K562 (cell line): ENCODE measurements at regions not wholly inside any gene's neighbourhood (a gene's known extent, or its start where the extent isn't known, plus 50 kb on each side); places are given as distances from the start of the nearest gene placed in this dataset.

ENCODE experiments used
- ATAC-seq: fragments of 200-7000 bp; cut with Tn5 transposase; 3 replicates; pipeline ENCODE4 v1.9.1; 2020; ENCODE audit warnings: moderate library complexity
- BruUV-seq: library from RNA; stranded (reverse); fragments of 400-500 nt; replicated peaks from 2 replicates; lab custom pipeline; 2021; lab: Mats Ljungman, UMichigan
- CTCF ChIA-PET: fragments of 300-600 bp; formaldehyde crosslinking; extraction: SDS; loops from one replicate; lab custom pipeline; 2021; ENCODE audit warnings: low intra/inter-chr PET ratio; lab: Yijun Ruan, JAX
- POLR2A ChIA-PET: fragments of 300-600, 350-650 bp; sonication (Branson Sonifier 250); formaldehyde crosslinking; extraction: SDS; loops from one replicate; lab custom pipeline; 2021; ENCODE audit warnings: antibody characterized with exemption, inconsistent platforms; lab: Yijun Ruan, JAX
- DNase-seq, 4 experiments: peaks; one replicate each; pipeline versions ENCODE4 v3.0.0 to v3.0.0-alpha.2; 2011 to 2018; ENCODE audit warnings: low spot score in 3 of 4, mixed read lengths in 3 of 4; ENCODE audit errors: extremely low read depth in 1 of 4
- FAIRE-seq: peaks from 2 replicates; lab custom pipeline; 2011; peaks lifted over from hg19 to GRCh38; lab: Jason Lieb, UNC
- H2AFZ ChIP-seq: 2 replicates; pipeline ENCODE4 v1.6.0; 2011; ENCODE audit warnings: low read depth, low read length, control low read depth, inconsistent platforms
- H3K27ac ChIP-seq: fragments of 200-600 bp; 3 replicates; pipeline ENCODE4 v1.8.0; 2011; ENCODE audit warnings: low read depth, mild to moderate bottlenecking, control low read depth, inconsistent platforms, low read length, moderate library complexity, mixed read lengths; ENCODE audit errors: extremely low read depth
- H3K27me3 ChIP-seq, 2 experiments: fragments of 300-600 bp in 1 of 2; 2 replicates in 1 of 2; 3 replicates in 1 of 2; pipeline versions ENCODE4 v1.6.0 to v1.8.0; 2011; ENCODE audit warnings: inconsistent platforms in 2 of 2, low read length in 2 of 2, mild to moderate bottlenecking in 1 of 2, mixed read lengths in 1 of 2, moderate library complexity in 1 of 2; ENCODE audit not compliant: control insufficient read depth in 2 of 2, insufficient read depth in 2 of 2
- H3K36me3 ChIP-seq: fragments of 300-600 bp; 3 replicates; pipeline ENCODE4 v1.8.0; 2011; ENCODE audit warnings: mild to moderate bottlenecking, low read length, inconsistent platforms; ENCODE audit not compliant: control insufficient read depth, insufficient read depth
- H3K4me1 ChIP-seq, 2 experiments: fragments of 200-600 bp in 1 of 2; replicated peaks in 1 of 2; 2 replicates in 1 of 2; 3 replicates in 1 of 2; pipeline versions ENCODE4 v1.5.1 to v1.8.0; 2011; ENCODE audit warnings: inconsistent platforms in 2 of 2, low read length in 2 of 2, mild to moderate bottlenecking in 1 of 2, mixed read lengths in 1 of 2, moderate library complexity in 1 of 2; ENCODE audit not compliant: control insufficient read depth in 2 of 2, insufficient read depth in 2 of 2
- H3K4me2 ChIP-seq: 2 replicates; pipeline ENCODE4 v1.6.1; 2011; ENCODE audit warnings: low read length, control low read depth, inconsistent platforms, mixed read lengths; ENCODE audit not compliant: insufficient read depth
- H3K4me3 ChIP-seq: fragments of 200-600 bp; sonication (generic), shearing (Covaris generic); 2 replicates; pipeline ENCODE4 v1.5.1; 2016; ENCODE audit warnings: control low read depth, inconsistent platforms
- H3K79me2 ChIP-seq: fragments of 200-600 bp; 3 replicates; pipeline ENCODE4 v1.8.0; 2011; ENCODE audit warnings: low read length, inconsistent platforms; ENCODE audit not compliant: control insufficient read depth, insufficient read depth
- H3K9ac ChIP-seq, 2 experiments: 2 replicates each; pipeline versions ENCODE4 v1.6.0 to v1.6.1; 2011; ENCODE audit warnings: low read depth in 2 of 2, low read length in 2 of 2, control low read depth in 1 of 2, inconsistent platforms in 1 of 2, mild to moderate bottlenecking in 1 of 2, mixed read lengths in 1 of 2; ENCODE audit not compliant: insufficient read depth in 1 of 2
- H3K9me1 ChIP-seq: one replicate; pipeline ENCODE4 v1.6.0; 2011; ENCODE audit warnings: inconsistent platforms, mild to moderate bottlenecking, low read length, moderate library complexity; ENCODE audit not compliant: control insufficient read depth, insufficient read depth
- H3K9me3 ChIP-seq: replicated peaks from 2 replicates; pipeline ENCODE4 v1.5.1; 2011; ENCODE audit warnings: low read depth, low read length, inconsistent platforms; ENCODE audit not compliant: control insufficient read depth, insufficient read depth
- H4K20me1 ChIP-seq: replicated peaks from 2 replicates; pipeline ENCODE4 v1.6.1; 2011; ENCODE audit warnings: low read length, inconsistent platforms, mixed read lengths; ENCODE audit not compliant: control insufficient read depth, insufficient read depth
- BCL6 ChIP-seq: fragments of 250-450 bp; sonication (Bioruptor Pico); IDR thresholded peaks from 2 replicates; pipeline ENCODE4 v1.4.0; 2020
- KDM5B ChIP-seq: fragments of 200-600 bp; sonication (generic); IDR thresholded peaks from 2 replicates; pipeline ENCODE4 v1.6.1; 2012; ENCODE audit warnings: low read depth, mild to moderate bottlenecking, moderate library complexity, low read length, control low read depth, inconsistent platforms; ENCODE audit not compliant: insufficient replicate concordance
- ZNF253 ChIP-seq: fragments of 250-450 bp; sonication (Bioruptor Pico); conservative IDR thresholded peaks from 2 replicates; pipeline ENCODE4 v1.6.1; 2021; ENCODE audit warnings: mild to moderate bottlenecking
- WGBS: fragments of 100-300 bp; shearing (Covaris generic); methylation state at CpG from one replicate; pipeline ENCODE4 v1.1.6; 2016; ENCODE audit warnings: low coverage, mixed read lengths; ENCODE audit not compliant: insufficient coverage; ENCODE audit errors: missing lambda C conversion rate; 5-methylcytosine and 5-hydroxymethylcytosine counted together
- in situ Hi-C: fragments of 300-500 bp; cut with MboI; formaldehyde crosslinking; loops from 4 replicates; pipeline ENCODE4 v1.15.0; 2018; ENCODE audit warnings: inconsistent platforms, mixed read lengths
- intact Hi-C: fragments of 100-400 bp; cut with micrococcal nuclease; formaldehyde crosslinking; loops from 2 replicates; pipeline ENCODE4 v1.14.2; 2022
- TF ChIP-seq, protein P1 (sequence below): fragments of 250-450 bp; sonication (Bioruptor Pico); IDR thresholded peaks from 2 replicates; pipeline ENCODE4 v1.5.0; 2020; ENCODE audit warnings: mild to moderate bottlenecking, borderline replicate concordance
- TF ChIP-seq, protein P2 (sequence below), 2 experiments: fragments of 450-650 bp; IDR thresholded peaks; 2 replicates each; pipeline ENCODE4 v1.6.1; 2016; ENCODE audit warnings: mild to moderate bottlenecking in 2 of 2, borderline replicate concordance in 1 of 2, low read depth in 1 of 2, moderate library complexity in 1 of 2
- TF ChIP-seq, protein P3 (sequence below): sonication (generic); formaldehyde crosslinking; IDR thresholded peaks from 2 replicates; pipeline ENCODE4 v1.8.0; 2023; ENCODE audit warnings: missing genetic modification reagents, mild to moderate bottlenecking, borderline replicate concordance

- H3K9me1 ChIP-seq = no peaks in the 10 kb centered on the region
- H3K4me1 ChIP-seq = peaks cover 0 to 2% of the 10 kb centered on the region in 2 experiments; a peak in 2 of 5 replicates
- peaks cover 0 to 2% of the 10 kb centered on the region in 2 experiments; a peak in 1 of 5 replicates for H3K27me3 ChIP-seq
- ATAC-seq (no peak), FAIRE-seq (no peak), DNase-seq (no peak)
- 29% methylated on average over 4 of the region's 4 CpGs for WGBS
- no TSS peak for BruUV-seq
- H3K27ac ChIP-seq = no peak overlapping the region
- H3K79me2 ChIP-seq = no peaks in the 10 kb centered on the region
- no peaks in the 10 kb centered on the region for H4K20me1 ChIP-seq
- ChIA-PET CTCF (no interaction called here), POLR2A (interaction anchor here (0.5 kb wide), 1 partner anchor 93 kb away, joined by 3 read pairs; no protein-coding TSS in a partner anchor)
- H2AFZ ChIP-seq = no peak overlapping the region
- no peaks in the 10 kb centered on the region for H3K9me3 ChIP-seq
- H3K4me3 ChIP-seq = no peak overlapping the region
- in situ Hi-C loops (no loop called here), intact Hi-C loops (no loop called here)
- H3K9ac ChIP-seq = no peak overlapping the region
- no peak overlapping the region for H3K4me2 ChIP-seq
- H3K36me3 ChIP-seq = no peaks in the 10 kb centered on the region
- TF ChIP-seq, protein P1, sequence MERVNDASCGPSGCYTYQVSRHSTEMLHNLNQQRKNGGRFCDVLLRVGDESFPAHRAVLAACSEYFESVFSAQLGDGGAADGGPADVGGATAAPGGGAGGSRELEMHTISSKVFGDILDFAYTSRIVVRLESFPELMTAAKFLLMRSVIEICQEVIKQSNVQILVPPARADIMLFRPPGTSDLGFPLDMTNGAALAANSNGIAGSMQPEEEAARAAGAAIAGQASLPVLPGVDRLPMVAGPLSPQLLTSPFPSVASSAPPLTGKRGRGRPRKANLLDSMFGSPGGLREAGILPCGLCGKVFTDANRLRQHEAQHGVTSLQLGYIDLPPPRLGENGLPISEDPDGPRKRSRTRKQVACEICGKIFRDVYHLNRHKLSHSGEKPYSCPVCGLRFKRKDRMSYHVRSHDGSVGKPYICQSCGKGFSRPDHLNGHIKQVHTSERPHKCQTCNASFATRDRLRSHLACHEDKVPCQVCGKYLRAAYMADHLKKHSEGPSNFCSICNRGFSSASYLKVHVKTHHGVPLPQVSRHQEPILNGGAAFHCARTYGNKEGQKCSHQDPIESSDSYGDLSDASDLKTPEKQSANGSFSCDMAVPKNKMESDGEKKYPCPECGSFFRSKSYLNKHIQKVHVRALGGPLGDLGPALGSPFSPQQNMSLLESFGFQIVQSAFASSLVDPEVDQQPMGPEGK = no peak
- TF ChIP-seq, protein P2, sequence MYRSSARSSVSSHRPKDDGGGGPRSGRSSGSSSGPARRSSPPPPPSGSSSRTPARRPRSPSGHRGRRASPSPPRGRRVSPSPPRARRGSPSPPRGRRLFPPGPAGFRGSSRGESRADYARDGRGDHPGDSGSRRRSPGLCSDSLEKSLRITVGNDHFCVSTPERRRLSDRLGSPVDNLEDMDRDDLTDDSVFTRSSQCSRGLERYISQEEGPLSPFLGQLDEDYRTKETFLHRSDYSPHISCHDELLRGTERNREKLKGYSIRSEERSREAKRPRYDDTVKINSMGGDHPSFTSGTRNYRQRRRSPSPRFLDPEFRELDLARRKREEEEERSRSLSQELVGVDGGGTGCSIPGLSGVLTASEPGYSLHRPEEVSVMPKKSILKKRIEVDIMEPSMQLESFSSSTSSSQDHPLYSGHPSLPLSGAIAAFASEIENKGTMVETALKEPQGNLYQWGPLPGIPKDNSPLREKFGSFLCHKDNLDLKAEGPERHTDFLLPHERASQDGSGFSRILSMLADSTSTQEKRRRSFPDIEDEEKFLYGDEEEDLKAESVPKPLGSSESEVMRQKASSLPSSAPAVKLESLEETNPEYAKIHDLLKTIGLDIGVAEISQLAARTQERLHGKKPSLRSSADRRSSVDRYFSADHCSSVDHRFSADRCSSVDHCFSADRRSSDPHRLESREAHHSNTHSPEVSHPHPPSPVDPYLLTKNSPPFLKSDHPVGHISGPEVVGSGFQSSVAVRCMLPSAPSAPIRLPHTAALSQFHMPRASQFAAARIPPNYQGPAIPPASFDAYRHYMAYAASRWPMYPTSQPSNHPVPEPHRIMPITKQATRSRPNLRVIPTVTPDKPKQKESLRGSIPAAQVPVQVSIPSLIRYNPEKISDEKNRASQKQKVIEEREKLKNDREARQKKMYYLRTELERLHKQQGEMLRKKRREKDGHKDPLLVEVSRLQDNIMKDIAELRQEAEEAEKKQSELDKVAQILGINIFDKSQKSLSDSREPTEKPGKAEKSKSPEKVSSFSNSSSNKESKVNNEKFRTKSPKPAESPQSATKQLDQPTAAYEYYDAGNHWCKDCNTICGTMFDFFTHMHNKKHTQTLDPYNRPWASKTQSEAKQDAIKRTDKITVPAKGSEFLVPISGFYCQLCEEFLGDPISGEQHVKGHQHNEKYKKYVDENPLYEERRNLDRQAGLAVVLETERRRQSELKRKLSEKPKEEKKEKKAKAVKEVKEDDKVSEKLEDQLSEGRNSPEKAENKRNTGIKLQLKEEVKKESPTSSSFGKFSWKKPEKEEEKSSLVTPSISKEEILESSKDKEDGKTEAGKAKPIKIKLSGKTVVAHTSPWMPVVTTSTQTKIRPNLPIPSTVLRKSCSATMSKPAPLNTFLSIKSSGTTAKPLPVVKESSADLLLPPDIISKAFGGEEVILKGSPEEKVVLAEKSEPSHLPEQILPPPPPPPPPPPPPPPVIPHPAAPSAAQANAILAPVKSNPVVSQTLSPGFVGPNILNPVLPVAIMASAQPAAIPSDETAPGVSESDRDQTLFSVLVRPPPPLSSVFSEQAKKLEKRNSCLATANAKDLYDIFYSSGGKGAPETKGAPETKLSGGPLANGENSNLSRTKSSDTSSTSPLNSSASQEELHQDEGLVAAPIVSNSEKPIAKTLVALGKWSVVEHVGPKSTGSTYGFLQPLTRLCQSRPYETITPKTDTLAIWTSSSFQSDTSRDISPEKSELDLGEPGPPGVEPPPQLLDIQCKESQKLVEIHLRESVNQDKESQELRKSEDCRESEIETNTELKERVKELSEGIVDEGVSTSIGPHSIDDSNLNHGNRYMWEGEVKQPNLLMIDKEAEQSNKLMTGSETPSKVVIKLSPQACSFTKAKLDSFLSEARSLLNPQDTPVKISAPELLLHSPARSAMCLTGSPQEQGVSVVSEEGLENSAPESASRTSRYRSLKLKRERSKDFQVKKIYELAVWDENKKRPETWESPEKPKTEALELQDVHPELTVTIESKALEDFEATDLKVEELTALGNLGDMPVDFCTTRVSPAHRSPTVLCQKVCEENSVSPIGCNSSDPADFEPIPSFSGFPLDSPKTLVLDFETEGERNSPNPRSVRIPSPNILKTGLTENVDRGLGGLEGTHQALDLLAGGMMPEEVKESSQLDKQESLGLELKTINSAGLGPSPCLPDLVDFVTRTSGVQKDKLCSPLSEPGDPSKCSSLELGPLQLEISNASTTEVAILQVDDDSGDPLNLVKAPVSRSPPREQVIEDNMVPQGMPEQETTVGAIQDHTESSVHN (IDR thresholded peaks at IDR 0.05; ENCODE audit: borderline replicate concordance in 1 of 2, low read depth in 1 of 2) = no peak
- TF ChIP-seq, protein P3, sequence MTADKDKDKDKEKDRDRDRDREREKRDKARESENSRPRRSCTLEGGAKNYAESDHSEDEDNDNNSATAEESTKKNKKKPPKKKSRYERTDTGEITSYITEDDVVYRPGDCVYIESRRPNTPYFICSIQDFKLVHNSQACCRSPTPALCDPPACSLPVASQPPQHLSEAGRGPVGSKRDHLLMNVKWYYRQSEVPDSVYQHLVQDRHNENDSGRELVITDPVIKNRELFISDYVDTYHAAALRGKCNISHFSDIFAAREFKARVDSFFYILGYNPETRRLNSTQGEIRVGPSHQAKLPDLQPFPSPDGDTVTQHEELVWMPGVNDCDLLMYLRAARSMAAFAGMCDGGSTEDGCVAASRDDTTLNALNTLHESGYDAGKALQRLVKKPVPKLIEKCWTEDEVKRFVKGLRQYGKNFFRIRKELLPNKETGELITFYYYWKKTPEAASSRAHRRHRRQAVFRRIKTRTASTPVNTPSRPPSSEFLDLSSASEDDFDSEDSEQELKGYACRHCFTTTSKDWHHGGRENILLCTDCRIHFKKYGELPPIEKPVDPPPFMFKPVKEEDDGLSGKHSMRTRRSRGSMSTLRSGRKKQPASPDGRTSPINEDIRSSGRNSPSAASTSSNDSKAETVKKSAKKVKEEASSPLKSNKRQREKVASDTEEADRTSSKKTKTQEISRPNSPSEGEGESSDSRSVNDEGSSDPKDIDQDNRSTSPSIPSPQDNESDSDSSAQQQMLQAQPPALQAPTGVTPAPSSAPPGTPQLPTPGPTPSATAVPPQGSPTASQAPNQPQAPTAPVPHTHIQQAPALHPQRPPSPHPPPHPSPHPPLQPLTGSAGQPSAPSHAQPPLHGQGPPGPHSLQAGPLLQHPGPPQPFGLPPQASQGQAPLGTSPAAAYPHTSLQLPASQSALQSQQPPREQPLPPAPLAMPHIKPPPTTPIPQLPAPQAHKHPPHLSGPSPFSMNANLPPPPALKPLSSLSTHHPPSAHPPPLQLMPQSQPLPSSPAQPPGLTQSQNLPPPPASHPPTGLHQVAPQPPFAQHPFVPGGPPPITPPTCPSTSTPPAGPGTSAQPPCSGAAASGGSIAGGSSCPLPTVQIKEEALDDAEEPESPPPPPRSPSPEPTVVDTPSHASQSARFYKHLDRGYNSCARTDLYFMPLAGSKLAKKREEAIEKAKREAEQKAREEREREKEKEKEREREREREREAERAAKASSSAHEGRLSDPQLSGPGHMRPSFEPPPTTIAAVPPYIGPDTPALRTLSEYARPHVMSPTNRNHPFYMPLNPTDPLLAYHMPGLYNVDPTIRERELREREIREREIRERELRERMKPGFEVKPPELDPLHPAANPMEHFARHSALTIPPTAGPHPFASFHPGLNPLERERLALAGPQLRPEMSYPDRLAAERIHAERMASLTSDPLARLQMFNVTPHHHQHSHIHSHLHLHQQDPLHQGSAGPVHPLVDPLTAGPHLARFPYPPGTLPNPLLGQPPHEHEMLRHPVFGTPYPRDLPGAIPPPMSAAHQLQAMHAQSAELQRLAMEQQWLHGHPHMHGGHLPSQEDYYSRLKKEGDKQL = no peak
- TF ChIP-seq KDM5B (no peak), BCL6 (CRISPR knock-in tag) (no peak), ZNF253 (CRISPR knock-in tag) (no peak)
Observed at GRCh38 chr11:32526760-32527159, 56.9 kb upstream of the EIF3M start.
